Uterus (tissue), 2 donors: ENCODE measurements at regions not wholly inside any gene's neighbourhood (a gene's known extent, or its start where the extent isn't known, plus 50 kb on each side); places are given as distances from the start of the nearest gene placed in this dataset.

Experiments used
- POLR2A ChIP-seq, 2 donors: fragments of 450-650 bp; IDR thresholded peaks; one replicate each; pipeline ENCODE4 v1.6.1; 2016; ENCODE audit warnings: antibody characterized with exemption in 2 of 2, mild to moderate bottlenecking in 1 of 2, moderate library complexity in 1 of 2
- TF ChIP-seq, protein P1 (sequence below), 4 experiments: fragments of 200-600 bp in 2 of 4; fragments of 450-650 bp in 2 of 4; sonication (generic) in 2 of 4; IDR thresholded peaks; one replicate each; pipeline ENCODE4 v1.5.1; 2016 to 2019; ENCODE audit warnings: antibody characterized with exemption in 4 of 4, mild to moderate bottlenecking in 2 of 4, moderate library complexity in 1 of 4

DNA sequence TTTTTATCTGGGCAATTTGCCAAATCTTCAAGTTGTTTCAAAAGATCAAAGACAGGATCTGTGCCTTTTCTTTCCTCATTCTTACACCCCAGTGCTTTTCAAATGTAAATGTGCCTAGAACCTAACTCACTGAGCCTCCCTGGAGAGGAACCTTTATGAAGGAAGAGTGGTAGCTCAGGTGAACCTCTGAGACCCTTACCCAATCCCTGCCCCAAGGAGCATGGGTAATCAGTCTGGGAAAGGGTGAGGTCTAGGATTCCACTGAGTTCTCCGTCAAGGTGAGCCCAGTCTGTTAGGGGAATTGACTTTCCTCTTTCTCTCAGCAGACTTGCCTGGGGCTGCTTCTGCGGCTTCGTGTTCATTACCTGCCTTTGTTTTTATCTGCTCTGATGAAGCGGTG, 88.1 kb upstream of the MAP4K4 start:
- TF ChIP-seq, protein P1, sequence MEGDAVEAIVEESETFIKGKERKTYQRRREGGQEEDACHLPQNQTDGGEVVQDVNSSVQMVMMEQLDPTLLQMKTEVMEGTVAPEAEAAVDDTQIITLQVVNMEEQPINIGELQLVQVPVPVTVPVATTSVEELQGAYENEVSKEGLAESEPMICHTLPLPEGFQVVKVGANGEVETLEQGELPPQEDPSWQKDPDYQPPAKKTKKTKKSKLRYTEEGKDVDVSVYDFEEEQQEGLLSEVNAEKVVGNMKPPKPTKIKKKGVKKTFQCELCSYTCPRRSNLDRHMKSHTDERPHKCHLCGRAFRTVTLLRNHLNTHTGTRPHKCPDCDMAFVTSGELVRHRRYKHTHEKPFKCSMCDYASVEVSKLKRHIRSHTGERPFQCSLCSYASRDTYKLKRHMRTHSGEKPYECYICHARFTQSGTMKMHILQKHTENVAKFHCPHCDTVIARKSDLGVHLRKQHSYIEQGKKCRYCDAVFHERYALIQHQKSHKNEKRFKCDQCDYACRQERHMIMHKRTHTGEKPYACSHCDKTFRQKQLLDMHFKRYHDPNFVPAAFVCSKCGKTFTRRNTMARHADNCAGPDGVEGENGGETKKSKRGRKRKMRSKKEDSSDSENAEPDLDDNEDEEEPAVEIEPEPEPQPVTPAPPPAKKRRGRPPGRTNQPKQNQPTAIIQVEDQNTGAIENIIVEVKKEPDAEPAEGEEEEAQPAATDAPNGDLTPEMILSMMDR (IDR thresholded peaks at IDR 0.05): no peak
- no peak for TF ChIP-seq POLR2A (IDR thresholded peaks at IDR 0.05)
